T-helper 17 cell (primary cell): ENCODE measurements at regions not wholly inside any gene's neighbourhood (a gene's known extent, or its start where the extent isn't known, plus 50 kb on each side); places are given as distances from the start of the nearest gene placed in this dataset.

ENCODE experiments used
- ATAC-seq: fragments of 150-1000 bp; cut with Tn5 transposase; 2 replicates; pipeline ENCODE4 v1.10.0; 2021; ENCODE audit warnings: mild to moderate bottlenecking, moderate library complexity
- DNase-seq, 3 donors: peaks; one replicate each; pipeline versions ENCODE4 v3.0.0 to v3.0.0-alpha.2; 2020 to 2021
- H3K9me3 ChIP-seq: one replicate; pipeline ENCODE4 v1.7.0; 2013; ENCODE audit warnings: low read length, mild to moderate bottlenecking; ENCODE audit not compliant: control insufficient read depth, poor library complexity, severe bottlenecking
- H3K27ac Mint-ChIP-seq: one replicate; pipeline ENCODE4 v1.8.0; 2022; ENCODE audit warnings: mild to moderate bottlenecking, moderate library complexity, mixed read lengths
- H3K27me3 Mint-ChIP-seq: one replicate; pipeline ENCODE4 v1.8.0; 2022; ENCODE audit warnings: mixed read lengths
- H3K36me3 Mint-ChIP-seq: one replicate; pipeline ENCODE4 v1.8.0; 2022; ENCODE audit warnings: low read depth, mixed read lengths
- H3K4me1 Mint-ChIP-seq: one replicate; pipeline ENCODE4 v1.8.0; 2022; ENCODE audit warnings: mild to moderate bottlenecking, mixed read lengths
- H3K4me3 Mint-ChIP-seq: one replicate; pipeline ENCODE4 v1.8.0; 2022; ENCODE audit warnings: mild to moderate bottlenecking, moderate library complexity, mixed read lengths

DNA sequence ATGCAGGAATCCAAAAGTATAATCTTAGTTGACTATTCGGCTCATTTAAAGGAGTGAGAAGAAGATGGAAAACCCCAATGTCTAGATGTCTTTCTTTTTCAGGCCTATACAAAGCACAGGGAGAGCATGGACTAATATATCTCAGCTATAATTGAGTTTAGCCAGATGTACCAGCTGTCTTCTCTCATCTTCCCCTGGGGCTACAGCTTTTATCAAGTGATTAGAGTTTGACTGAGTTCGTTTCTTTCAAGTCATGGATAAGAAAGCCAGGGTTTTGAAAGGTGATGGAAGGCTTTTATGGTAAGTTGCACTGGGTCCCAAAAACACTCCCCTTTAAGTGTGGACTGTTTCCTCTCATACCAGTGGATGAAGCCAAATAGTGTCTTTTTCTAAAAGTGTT, 1172.8 kb upstream of the TENM4 start:
- Mint-ChIP-seq H3K27me3 (no peaks in the 10 kb centered on the region), H3K27ac (no peak overlapping the region), H3K36me3 (no peaks in the 10 kb centered on the region), H3K4me1 (no peaks in the 10 kb centered on the region), H3K4me3 (no peak overlapping the region)
- H3K9me3 ChIP-seq = no peaks in the 10 kb centered on the region
- ATAC-seq = no peak
- DNase-seq = no peak

DNA sequence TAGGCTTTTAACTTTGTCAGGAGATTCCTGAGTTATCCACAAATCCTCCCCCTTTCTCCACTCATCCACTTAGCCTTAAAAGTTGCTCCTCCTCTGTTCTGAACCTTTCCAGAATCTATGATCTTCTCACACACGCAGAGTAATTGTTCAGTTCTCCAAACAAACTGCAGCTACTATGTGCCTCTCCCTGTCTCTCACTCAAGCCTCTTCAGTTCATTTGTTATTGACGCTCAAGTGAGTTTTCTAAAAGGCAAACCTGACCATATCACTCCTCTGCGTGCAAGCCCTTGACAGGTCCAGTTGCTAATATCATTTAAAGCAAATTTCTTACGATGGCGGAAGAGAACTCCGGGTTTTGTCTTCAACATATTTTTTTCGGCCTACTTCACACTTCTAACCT, 1169.7 kb upstream of the TENM4 start:
- H3K9me3 ChIP-seq = peaks cover 3% of the 10 kb centered on the region
- DNase-seq = no peak
- H3K27me3 Mint-ChIP-seq = no peaks in the 10 kb centered on the region
- H3K4me3 Mint-ChIP-seq = no peak overlapping the region
- no peaks in the 10 kb centered on the region for H3K4me1 Mint-ChIP-seq
- H3K27ac Mint-ChIP-seq = no peak overlapping the region
- no peak for ATAC-seq
- H3K36me3 Mint-ChIP-seq = no peaks in the 10 kb centered on the region

DNA sequence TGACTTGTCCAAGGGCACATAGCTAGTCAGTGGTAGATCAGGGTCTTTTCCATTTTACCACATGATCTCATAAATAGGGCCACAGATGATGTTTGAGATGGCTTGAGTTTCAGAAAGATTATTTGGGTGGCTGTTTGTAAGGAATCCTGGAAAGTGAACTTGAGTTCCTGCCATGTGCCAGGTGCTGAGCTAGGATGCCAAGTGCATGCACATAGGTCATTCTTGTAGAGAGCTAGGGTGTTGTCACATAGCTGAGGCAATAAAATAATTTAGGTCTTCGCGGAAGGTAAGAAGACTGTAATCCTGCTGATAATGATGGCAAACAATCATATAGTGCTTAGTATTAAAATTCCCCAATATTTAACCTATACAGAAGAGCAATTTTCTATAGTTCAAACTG, 1162.6 kb upstream of the TENM4 start:
- no peak for DNase-seq
- H3K36me3 Mint-ChIP-seq = no peaks in the 10 kb centered on the region
- peaks cover 3% of the 10 kb centered on the region for H3K9me3 ChIP-seq
- no peak for ATAC-seq
- no peak overlapping the region for H3K27ac Mint-ChIP-seq
- no peaks in the 10 kb centered on the region for H3K4me1 Mint-ChIP-seq
- no peaks in the 10 kb centered on the region for H3K27me3 Mint-ChIP-seq
- H3K4me3 Mint-ChIP-seq = no peak overlapping the region

DNA sequence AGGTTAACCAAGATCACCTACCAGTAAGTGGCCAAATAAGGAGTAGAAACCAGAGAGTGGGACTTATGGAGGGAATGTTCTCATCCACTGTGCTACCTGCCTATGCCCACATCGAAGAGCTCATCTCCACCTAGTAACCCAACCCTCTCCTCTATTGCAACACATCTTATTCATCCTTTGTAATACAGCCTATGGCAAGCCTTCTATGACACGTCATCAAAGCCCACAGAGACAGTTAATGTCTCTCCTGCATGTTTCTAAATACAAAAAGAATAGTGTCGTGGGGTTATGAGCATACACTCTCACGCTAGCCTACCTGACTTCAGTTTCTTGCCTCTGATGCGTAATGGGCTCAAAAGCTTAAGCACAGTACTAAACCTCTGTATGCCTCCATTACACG, 1158.1 kb upstream of the TENM4 start:
- H3K4me3 Mint-ChIP-seq = no peak overlapping the region
- no peaks in the 10 kb centered on the region for H3K4me1 Mint-ChIP-seq
- no peaks in the 10 kb centered on the region for H3K9me3 ChIP-seq
- DNase-seq (no peak), ATAC-seq (no peak)
- H3K27me3 Mint-ChIP-seq = no peaks in the 10 kb centered on the region
- no peak overlapping the region for H3K27ac Mint-ChIP-seq
- no peaks in the 10 kb centered on the region for H3K36me3 Mint-ChIP-seq

DNA sequence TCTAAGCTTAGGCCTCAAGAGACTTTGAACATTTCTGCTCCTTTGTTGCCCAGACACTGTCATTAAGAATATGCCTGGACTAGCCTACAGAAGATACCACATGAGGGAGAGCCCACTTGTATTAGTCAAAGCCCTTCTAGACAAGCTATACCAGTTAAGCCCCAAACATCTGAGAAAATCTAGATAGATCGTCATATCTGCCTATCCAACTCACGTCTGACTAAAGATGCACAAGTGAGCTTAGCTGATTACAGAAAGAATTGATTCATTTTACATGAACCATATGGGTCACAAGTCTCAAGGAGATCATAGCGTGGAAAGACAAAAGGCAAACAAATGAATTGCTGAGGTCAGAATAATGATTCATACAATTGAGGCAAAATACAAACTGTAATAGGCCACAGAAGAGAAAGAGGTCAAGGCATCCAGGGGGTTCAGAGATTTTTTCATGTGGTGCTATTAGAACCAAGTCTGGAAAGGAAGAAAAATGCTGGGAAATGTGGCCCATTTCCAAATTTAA, 1155.5 kb upstream of the TENM4 start:
- no peak overlapping the region for H3K4me3 Mint-ChIP-seq

DNA sequence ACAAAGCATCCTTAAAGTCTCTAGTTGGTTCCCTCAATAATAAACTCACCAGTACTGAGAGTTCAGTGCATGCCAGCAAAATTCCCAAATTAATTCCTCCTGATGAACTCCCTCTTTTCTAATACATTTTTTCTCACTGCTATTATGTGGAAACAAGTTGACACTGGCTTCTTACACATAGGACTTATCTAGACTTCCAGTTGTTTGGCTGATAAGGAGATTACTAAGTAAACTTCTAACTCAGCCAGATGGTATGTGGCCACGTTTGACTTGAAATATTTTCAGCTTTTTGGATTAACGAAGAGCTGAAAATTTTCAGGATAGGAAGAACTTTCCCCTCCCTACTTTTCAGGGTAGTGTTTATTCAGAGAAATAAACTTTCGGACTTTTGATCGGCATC, 1154.2 kb upstream of the TENM4 start:
- no peaks in the 10 kb centered on the region for H3K27me3 Mint-ChIP-seq
- H3K4me1 Mint-ChIP-seq = no peaks in the 10 kb centered on the region
- H3K27ac Mint-ChIP-seq = no peak overlapping the region
- no peaks in the 10 kb centered on the region for H3K9me3 ChIP-seq
- no peak for ATAC-seq
- no peak overlapping the region for H3K4me3 Mint-ChIP-seq
- H3K36me3 Mint-ChIP-seq = no peaks in the 10 kb centered on the region
- no peak for DNase-seq

More for the DNA sequence above, 1155.5 kb upstream of the TENM4 start:
- ATAC-seq (no peak), DNase-seq (no peak)
- Mint-ChIP-seq H3K4me1 (no peaks in the 10 kb centered on the region), H3K27ac (no peak overlapping the region), H3K36me3 (no peaks in the 10 kb centered on the region), H3K27me3 (no peaks in the 10 kb centered on the region)
- no peaks in the 10 kb centered on the region for H3K9me3 ChIP-seq

DNA sequence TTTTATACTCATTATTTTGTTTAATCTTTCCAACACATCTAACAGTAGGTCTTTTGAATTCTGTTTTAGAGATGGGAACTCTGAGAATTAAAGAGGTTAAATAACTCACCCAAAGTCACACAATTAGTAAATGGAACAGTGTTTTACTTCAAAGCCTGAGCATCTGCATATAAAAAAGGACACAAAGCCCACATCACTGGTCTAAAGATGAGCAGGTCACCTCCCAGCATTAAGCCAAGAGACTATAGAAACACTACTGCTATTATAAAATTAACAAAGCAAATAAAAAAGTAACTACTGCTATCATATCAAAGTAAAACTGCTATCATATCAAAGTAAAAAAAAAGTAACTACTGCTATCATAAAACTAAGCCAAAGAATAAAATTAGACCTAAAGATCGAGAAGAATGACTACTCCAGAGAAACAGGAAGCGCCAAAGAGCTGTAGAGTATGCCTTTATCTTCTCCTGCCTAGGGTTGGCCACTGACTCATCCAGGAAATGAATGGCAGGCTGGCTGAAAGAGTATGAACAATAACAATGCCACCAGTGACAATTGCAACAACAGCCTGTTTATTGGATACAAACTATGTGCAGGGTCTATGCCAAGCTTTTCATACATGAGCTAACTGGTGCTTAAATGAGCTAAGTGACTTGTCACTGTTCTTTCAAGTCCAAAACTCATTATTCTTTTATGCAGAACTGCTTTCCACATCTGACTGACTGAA, 1153.0 kb upstream of the TENM4 start:
- no peaks in the 10 kb centered on the region for H3K9me3 ChIP-seq
- H3K36me3 Mint-ChIP-seq = no peaks in the 10 kb centered on the region
- H3K27me3 Mint-ChIP-seq = no peaks in the 10 kb centered on the region
- ATAC-seq (no peak), DNase-seq (no peak)
- no peak overlapping the region for H3K4me3 Mint-ChIP-seq
- H3K4me1 Mint-ChIP-seq = no peaks in the 10 kb centered on the region
- no peak overlapping the region for H3K27ac Mint-ChIP-seq

DNA sequence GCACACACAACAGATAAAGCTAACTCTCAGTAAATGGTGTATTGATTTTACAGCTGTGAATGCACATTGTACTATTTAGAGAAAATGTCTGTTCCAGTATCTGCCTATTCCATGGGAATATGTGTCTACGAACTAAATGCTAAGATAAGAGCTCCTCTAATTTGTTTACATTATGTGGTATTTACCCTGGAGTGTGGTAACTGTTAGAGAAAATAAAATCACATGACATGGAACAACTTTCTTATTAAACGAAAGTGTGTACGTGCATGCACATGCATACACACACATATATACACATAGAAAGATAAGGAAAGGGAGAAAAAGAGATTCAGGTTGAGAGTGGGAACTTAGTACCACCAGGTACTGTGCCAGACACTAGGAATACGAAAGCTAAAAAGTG, 1151.7 kb upstream of the TENM4 start:
- DNase-seq (no peak), ATAC-seq (no peak)
- H3K4me1 Mint-ChIP-seq = no peaks in the 10 kb centered on the region
- H3K36me3 Mint-ChIP-seq = no peaks in the 10 kb centered on the region
- H3K27me3 Mint-ChIP-seq = no peaks in the 10 kb centered on the region
- H3K4me3 Mint-ChIP-seq = no peak overlapping the region
- no peaks in the 10 kb centered on the region for H3K9me3 ChIP-seq
- H3K27ac Mint-ChIP-seq = no peak overlapping the region

DNA sequence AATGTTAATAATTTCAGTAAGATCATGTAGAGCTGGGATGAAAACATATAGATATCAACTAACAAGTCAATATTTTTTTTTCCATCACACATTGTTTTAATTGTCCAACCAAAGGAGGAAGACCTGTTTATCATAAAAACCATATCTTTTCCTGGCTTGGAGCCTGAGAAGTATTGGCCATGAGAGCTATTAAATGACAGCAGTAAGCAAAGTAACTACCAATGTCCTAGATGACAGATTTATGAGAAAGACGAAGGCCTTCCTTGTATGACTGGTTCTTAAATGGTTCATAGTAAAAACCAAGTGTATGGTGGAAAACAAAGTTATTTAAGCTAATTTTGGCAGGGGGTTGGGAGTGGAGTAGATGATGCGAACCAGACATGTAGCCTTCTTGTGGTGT, 1147.1 kb upstream of the TENM4 start:
- ATAC-seq (no peak), DNase-seq (no peak)
- Mint-ChIP-seq H3K27me3 (no peaks in the 10 kb centered on the region), H3K4me3 (no peak overlapping the region), H3K36me3 (no peaks in the 10 kb centered on the region), H3K27ac (no peak overlapping the region), H3K4me1 (no peaks in the 10 kb centered on the region)
- H3K9me3 ChIP-seq = no peaks in the 10 kb centered on the region

DNA sequence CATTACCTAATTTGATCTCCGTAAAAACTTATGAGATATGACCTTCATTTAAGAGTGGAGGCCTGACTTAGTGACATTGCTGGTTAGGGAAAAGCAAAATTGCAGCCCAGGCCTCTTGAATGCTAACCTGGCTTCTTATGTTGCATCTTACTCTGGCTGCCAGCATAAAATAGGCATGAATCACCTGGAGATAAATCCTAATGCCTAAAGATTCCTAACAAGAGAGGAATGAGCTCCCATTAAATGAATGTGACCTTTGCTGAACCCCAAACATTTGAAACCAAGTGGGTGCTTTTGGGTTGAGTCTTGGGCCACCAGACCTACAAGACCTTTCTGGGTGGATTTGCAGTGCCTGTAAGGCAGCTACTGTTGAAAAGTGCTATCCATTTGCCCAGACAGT, 1145.6 kb upstream of the TENM4 start:
- Mint-ChIP-seq H3K27ac (no peak overlapping the region), H3K4me1 (no peaks in the 10 kb centered on the region), H3K36me3 (no peaks in the 10 kb centered on the region), H3K27me3 (no peaks in the 10 kb centered on the region), H3K4me3 (no peak overlapping the region)
- no peak for DNase-seq
- no peak for ATAC-seq
- H3K9me3 ChIP-seq = no peaks in the 10 kb centered on the region

DNA sequence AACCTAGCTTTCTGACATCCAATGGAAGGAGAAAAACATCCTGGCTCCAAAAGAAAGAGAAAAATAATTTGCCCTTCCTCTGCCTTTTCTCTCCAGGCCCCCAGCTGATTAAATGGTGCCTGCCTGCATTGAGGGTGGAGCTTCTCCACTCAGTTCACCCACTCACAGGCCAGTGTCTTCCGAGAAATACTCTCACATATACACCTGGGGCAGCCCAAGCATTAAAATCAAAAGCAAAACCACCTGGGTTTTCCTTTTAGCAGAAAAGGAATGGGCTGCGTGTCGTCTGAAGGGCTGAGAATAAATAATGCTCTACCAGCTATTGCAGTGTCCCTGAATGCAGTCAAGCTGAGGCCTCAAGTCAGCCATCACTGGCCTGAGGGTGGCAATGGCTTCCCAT, 1143.8 kb upstream of the TENM4 start:
- no peak for DNase-seq
- H3K9me3 ChIP-seq = no peaks in the 10 kb centered on the region
- H3K27ac Mint-ChIP-seq = no peak overlapping the region
- no peaks in the 10 kb centered on the region for H3K36me3 Mint-ChIP-seq
- ATAC-seq = no peak
- no peak overlapping the region for H3K4me3 Mint-ChIP-seq
- H3K27me3 Mint-ChIP-seq = no peaks in the 10 kb centered on the region
- H3K4me1 Mint-ChIP-seq = no peaks in the 10 kb centered on the region

DNA sequence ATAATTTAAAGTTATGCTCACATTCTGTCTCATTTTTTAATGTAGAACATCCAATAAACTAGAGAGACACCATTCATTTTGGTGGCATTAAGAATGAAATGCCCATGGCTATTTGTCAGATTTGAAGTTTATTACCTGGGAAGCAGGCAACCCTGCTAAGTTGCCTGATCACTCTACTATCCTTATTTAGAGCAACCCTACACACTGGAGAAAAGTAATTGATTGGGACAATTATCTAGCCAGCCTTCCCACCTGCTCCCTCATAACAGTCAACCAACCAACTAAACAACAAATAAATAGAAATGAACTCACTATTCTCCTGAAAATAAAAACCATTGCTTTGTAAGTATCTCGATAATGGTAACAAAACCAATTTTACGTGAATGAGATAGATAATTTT, 1129.0 kb upstream of the TENM4 start:
- DNase-seq = no peak
- no peak overlapping the region for H3K27ac Mint-ChIP-seq
- no peak for ATAC-seq
- H3K9me3 ChIP-seq = no peaks in the 10 kb centered on the region
- H3K27me3 Mint-ChIP-seq = no peaks in the 10 kb centered on the region
- H3K36me3 Mint-ChIP-seq = no peaks in the 10 kb centered on the region
- H3K4me3 Mint-ChIP-seq = no peak overlapping the region
- H3K4me1 Mint-ChIP-seq = no peaks in the 10 kb centered on the region

DNA sequence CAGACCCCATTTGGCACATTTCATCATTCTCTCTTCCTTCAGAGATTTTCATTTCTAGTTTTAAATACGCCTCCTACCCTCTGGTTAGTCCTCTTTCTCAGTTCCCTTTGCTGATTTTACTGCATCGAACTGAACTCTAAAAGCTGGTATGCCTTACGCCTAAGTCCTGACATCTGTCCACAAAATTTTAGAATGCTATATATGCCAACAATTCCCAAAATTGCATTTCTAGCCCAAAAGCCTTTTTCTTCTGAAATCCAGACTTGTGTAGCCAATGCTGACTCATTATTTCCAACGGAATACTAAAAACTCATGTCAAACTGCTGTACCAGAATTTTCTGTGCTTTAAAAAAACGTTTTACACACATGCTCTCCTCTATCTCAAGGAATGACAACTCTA, 1124.4 kb upstream of the TENM4 start:
- ATAC-seq = no peak
- no peaks in the 10 kb centered on the region for H3K36me3 Mint-ChIP-seq
- DNase-seq = no peak
- no peaks in the 10 kb centered on the region for H3K4me1 Mint-ChIP-seq
- no peaks in the 10 kb centered on the region for H3K27me3 Mint-ChIP-seq
- no peaks in the 10 kb centered on the region for H3K9me3 ChIP-seq
- H3K4me3 Mint-ChIP-seq = no peak overlapping the region
- H3K27ac Mint-ChIP-seq = no peak overlapping the region

DNA sequence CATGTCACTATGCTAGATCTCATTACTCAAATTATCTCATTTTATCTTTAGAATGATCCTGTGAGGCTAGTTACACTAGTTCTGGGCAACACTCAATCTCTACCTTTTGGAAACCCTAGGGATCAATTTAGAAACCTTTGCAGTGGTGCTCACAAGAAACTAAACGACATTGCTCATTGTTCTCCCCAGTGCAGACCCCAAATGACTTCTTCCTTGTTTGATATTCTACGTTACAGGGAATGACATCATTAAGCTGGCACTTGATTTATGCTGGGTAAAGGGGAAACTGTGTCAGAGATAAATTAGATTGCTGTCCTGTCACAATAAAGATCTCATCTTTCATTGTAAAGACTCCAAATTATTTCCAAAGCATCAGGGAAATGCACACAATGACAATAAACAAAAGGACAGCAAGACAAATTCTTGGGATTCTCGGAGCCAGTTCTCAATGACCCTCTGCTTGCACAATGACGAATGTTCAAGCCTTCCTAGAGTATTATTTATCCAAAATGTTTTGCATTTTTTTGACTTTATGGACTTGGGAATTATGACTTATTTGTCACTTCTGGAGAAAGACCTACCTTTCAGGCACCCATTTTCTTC, 1121.8 kb upstream of the TENM4 start:
- DNase-seq = no peak
- no peak for ATAC-seq
- Mint-ChIP-seq H3K4me3 (no peak overlapping the region), H3K4me1 (no peaks in the 10 kb centered on the region), H3K27me3 (no peaks in the 10 kb centered on the region), H3K27ac (no peak overlapping the region), H3K36me3 (no peaks in the 10 kb centered on the region)
- no peaks in the 10 kb centered on the region for H3K9me3 ChIP-seq
